ENCODE measurements at regions not wholly inside any gene's neighbourhood (a gene's known extent, or its start where the extent isn't known, plus 50 kb on each side); places are given as distances from the start of the nearest gene placed in this dataset.
"Not testable (repeated sequence)": the region's sequence is repeated elsewhere in the genome, so short reads cannot be mapped to it uniquely, and the experiment has no call there.

GRCh38 chr1:102470767-102471166, 474.0 kb upstream of the OLFM3 start:
- H3K36me3 Mint-ChIP-seq (ENCODE audit: low read depth, unreplicated experiment), result no peaks in the 10 kb centered on the region
- H3K9me3 Mint-ChIP-seq (ENCODE audit: unreplicated experiment), result no peaks in the 10 kb centered on the region
- no peaks in the 10 kb centered on the region for H3K4me1 Mint-ChIP-seq (ENCODE audit: unreplicated experiment)
- no peak overlapping the region for H3K27ac Mint-ChIP-seq (ENCODE audit: unreplicated experiment)
- no peak overlapping the region for H3K4me3 Mint-ChIP-seq (ENCODE audit: unreplicated experiment)
- TF ChIP-seq, protein P1, sequence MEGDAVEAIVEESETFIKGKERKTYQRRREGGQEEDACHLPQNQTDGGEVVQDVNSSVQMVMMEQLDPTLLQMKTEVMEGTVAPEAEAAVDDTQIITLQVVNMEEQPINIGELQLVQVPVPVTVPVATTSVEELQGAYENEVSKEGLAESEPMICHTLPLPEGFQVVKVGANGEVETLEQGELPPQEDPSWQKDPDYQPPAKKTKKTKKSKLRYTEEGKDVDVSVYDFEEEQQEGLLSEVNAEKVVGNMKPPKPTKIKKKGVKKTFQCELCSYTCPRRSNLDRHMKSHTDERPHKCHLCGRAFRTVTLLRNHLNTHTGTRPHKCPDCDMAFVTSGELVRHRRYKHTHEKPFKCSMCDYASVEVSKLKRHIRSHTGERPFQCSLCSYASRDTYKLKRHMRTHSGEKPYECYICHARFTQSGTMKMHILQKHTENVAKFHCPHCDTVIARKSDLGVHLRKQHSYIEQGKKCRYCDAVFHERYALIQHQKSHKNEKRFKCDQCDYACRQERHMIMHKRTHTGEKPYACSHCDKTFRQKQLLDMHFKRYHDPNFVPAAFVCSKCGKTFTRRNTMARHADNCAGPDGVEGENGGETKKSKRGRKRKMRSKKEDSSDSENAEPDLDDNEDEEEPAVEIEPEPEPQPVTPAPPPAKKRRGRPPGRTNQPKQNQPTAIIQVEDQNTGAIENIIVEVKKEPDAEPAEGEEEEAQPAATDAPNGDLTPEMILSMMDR (IDR thresholded peaks at IDR 0.05; ENCODE audit: unreplicated experiment), result no peak
- no peak for DNase-seq (ENCODE audit: low spot score)
- H3K27me3 Mint-ChIP-seq (ENCODE audit: unreplicated experiment), result no peaks in the 10 kb centered on the region

- no peaks in the 10 kb centered on the region for H3K36me3 Mint-ChIP-seq (ENCODE audit: low read depth, unreplicated experiment)
- DNase-seq (ENCODE audit: low spot score), result no peak
Measured at GRCh38 chr1:102466487-102466886, 469.8 kb upstream of the OLFM3 start.

DNA sequence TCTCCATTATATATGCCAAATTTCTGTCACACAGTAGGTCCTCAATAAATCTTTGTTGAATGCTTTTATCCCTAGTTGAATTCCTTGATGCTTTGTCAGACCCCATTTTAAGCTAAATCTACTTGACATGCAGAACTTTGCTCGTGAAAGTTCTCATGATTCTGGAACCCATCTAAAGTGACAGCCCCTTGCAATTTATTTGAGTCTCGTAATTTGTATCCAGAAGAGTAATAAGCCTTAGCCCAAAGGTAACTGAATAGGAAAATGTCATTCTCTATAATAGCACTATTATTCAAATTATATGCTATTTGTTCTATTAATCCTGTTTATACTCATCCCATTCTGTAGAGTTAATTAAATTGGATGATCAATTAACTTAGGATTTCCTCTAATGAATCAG, 466.6 kb upstream of the OLFM3 start:
- Mint-ChIP-seq H3K36me3 (ENCODE audit: low read depth, unreplicated experiment) (no peaks in the 10 kb centered on the region), H3K9me3 (ENCODE audit: unreplicated experiment) (no peaks in the 10 kb centered on the region), H3K27ac (ENCODE audit: unreplicated experiment) (no peak overlapping the region), H3K4me3 (ENCODE audit: unreplicated experiment) (no peak overlapping the region), H3K27me3 (ENCODE audit: unreplicated experiment) (no peaks in the 10 kb centered on the region), H3K4me1 (ENCODE audit: unreplicated experiment) (no peaks in the 10 kb centered on the region)
- TF ChIP-seq, protein P1 (IDR thresholded peaks at IDR 0.05; ENCODE audit: unreplicated experiment), result no peak
- no peak for DNase-seq (ENCODE audit: low spot score)

More at GRCh38 chr1:102466487-102466886, 469.8 kb upstream of the OLFM3 start:
- Mint-ChIP-seq H3K4me1 (ENCODE audit: unreplicated experiment) (no peaks in the 10 kb centered on the region), H3K27me3 (ENCODE audit: unreplicated experiment) (no peaks in the 10 kb centered on the region), H3K9me3 (ENCODE audit: unreplicated experiment) (no peaks in the 10 kb centered on the region), H3K4me3 (ENCODE audit: unreplicated experiment) (no peak overlapping the region), H3K27ac (ENCODE audit: unreplicated experiment) (no peak overlapping the region)
- TF ChIP-seq, protein P1 (IDR thresholded peaks at IDR 0.05; ENCODE audit: unreplicated experiment), result no peak

DNA sequence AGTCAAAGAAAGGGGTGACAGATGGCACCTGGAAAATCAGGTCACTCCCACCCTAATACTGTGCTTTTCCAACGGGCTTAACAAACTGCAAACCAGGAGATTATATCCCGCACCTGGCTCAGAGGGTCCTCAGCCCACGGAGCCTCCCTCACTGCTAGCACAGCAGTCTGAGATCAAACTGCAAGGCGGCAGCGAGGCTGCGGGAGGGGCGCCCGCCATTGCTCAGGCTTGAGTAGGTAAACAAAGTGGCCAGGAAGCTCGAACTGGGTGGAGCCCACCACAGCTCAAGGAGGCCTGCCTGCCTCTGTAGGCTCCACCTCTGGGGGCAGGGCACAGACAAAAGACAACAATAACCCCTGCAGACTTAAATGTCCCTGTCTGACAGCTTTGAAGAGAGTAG, 445.6 kb upstream of the OLFM3 start:
- not testable (repeated sequence) for H3K36me3 Mint-ChIP-seq (ENCODE audit: low read depth, unreplicated experiment); H3K27ac Mint-ChIP-seq (ENCODE audit: unreplicated experiment); H3K4me1 Mint-ChIP-seq (ENCODE audit: unreplicated experiment); DNase-seq (ENCODE audit: low spot score); H3K9me3 Mint-ChIP-seq (ENCODE audit: unreplicated experiment); H3K27me3 Mint-ChIP-seq (ENCODE audit: unreplicated experiment); H3K4me3 Mint-ChIP-seq (ENCODE audit: unreplicated experiment)

DNA sequence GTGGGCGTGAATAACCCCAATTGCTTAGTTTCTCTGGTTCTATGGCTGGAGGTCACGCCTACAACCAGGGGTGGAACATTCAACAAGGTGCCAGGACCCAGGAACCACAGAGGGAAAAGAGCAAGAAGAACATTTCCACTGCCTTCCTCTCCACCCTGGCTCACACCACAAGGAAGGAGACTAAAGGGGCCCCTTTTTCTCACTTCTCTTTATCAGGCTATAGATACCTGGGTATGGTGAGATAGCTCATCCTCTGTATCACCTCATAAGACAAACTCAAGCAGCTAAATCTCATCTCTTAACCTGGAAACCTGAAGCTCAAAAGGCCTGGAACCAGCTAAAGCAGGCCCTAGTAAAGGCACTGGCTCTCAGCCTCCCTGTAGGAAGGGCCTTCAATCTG, 438.8 kb upstream of the OLFM3 start:
- Mint-ChIP-seq H3K27me3 (ENCODE audit: unreplicated experiment) (peaks cover 1% of the 10 kb centered on the region), H3K4me1 (ENCODE audit: unreplicated experiment) (no peaks in the 10 kb centered on the region), H3K27ac (ENCODE audit: unreplicated experiment) (no peak overlapping the region), H3K4me3 (ENCODE audit: unreplicated experiment) (no peak overlapping the region), H3K36me3 (ENCODE audit: low read depth, unreplicated experiment) (no peaks in the 10 kb centered on the region), H3K9me3 (ENCODE audit: unreplicated experiment) (no peaks in the 10 kb centered on the region)
- DNase-seq (ENCODE audit: low spot score), result no peak
- TF ChIP-seq, protein P1 (IDR thresholded peaks at IDR 0.05; ENCODE audit: unreplicated experiment), result no peak

DNA sequence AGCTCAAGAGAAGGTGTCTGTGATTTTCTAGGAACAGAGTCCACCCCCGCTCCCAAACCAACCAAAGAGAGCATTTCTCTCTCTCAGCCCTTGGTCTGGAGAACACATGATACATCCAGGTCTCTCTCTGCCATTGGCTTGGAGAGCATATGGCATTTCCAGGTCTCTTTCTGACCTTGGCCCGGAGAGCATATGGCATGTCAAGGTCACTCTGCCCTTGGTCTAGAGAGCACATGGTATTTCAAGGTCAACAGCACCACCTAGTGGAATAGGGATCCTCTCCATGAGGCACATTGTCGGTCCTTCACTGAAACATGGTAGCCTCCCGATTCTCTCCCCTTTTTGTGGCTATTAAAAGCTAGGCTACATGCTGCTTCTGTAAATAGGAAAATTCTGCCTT, 437.7 kb upstream of the OLFM3 start:
- H3K4me3 Mint-ChIP-seq (ENCODE audit: unreplicated experiment), result no peak overlapping the region
- DNase-seq (ENCODE audit: low spot score), result peak; percentile 27
- no peaks in the 10 kb centered on the region for H3K9me3 Mint-ChIP-seq (ENCODE audit: unreplicated experiment)
- H3K27ac Mint-ChIP-seq (ENCODE audit: unreplicated experiment), result no peak overlapping the region
- H3K4me1 Mint-ChIP-seq (ENCODE audit: unreplicated experiment), result no peaks in the 10 kb centered on the region
- no peaks in the 10 kb centered on the region for H3K36me3 Mint-ChIP-seq (ENCODE audit: low read depth, unreplicated experiment)
- peaks cover 1% of the 10 kb centered on the region for H3K27me3 Mint-ChIP-seq (ENCODE audit: unreplicated experiment)
- TF ChIP-seq, protein P1 (IDR thresholded peaks at IDR 0.05; ENCODE audit: unreplicated experiment), result peak; percentile 61

Measured in endothelial cell (in vitro differentiated cells).